CD14-positive monocyte (primary cell): ENCODE measurements at regions not wholly inside any gene's neighbourhood (a gene's known extent, or its start where the extent isn't known, plus 50 kb on each side); places are given as distances from the start of the nearest gene placed in this dataset.
"Not testable (repeated sequence)": the region's sequence is repeated elsewhere in the genome, so short reads cannot be mapped to it uniquely, and the experiment has no call there.

Source experiments
- DNase-seq, 3 donors: peaks; one replicate each; pipeline ENCODE4 v3.0.0-alpha.2; 2011 to 2022
- H2AFZ ChIP-seq: 2 replicates; pipeline ENCODE4 v1.6.0; 2012; ENCODE audit warnings: mild to moderate bottlenecking, low read depth, low read length, inconsistent platforms; ENCODE audit not compliant: insufficient read depth, poor library complexity, severe bottlenecking
- H3K27ac ChIP-seq, 2 donors: 1 replicate in 1 of 2; 2 replicates in 1 of 2; pipeline ENCODE4 v1.5.1; 2012 to 2013; ENCODE audit warnings: low read length in 2 of 2, control low read depth in 1 of 2, inconsistent platforms in 1 of 2, low read depth in 1 of 2, mild to moderate bottlenecking in 1 of 2
- H3K27me3 ChIP-seq, 2 donors: one replicate each; pipeline versions ENCODE4 v1.6.0 to v1.6.1; 2011 to 2013; ENCODE audit warnings: low read length in 2 of 2; ENCODE audit not compliant: control insufficient read depth in 2 of 2, insufficient read depth in 2 of 2
- H3K36me3 ChIP-seq, 2 donors: replicated peaks in 1 of 2; 1 replicate in 1 of 2; 2 replicates in 1 of 2; pipeline versions ENCODE4 v1.5.1 to v1.6.1; 2012 to 2013; ENCODE audit warnings: low read length in 2 of 2, control low read depth in 1 of 2, inconsistent platforms in 1 of 2, mild to moderate bottlenecking in 1 of 2; ENCODE audit not compliant: insufficient read depth in 2 of 2, control insufficient read depth in 1 of 2
- H3K4me1 ChIP-seq, 2 donors: 1 replicate in 1 of 2; 2 replicates in 1 of 2; pipeline versions ENCODE4 v1.5.1 to v1.6.1; 2012 to 2013; ENCODE audit warnings: low read length in 2 of 2, control low read depth in 1 of 2, inconsistent platforms in 1 of 2, mild to moderate bottlenecking in 1 of 2, moderate library complexity in 1 of 2; ENCODE audit not compliant: insufficient read depth in 2 of 2, control insufficient read depth in 1 of 2
- H3K4me2 ChIP-seq: replicated peaks from 2 replicates; pipeline ENCODE3; 2012; ENCODE audit warnings: low read length, moderate library complexity, mild to moderate bottlenecking; ENCODE audit not compliant: poor library complexity, severe bottlenecking; ENCODE audit errors: extremely low read depth
- H3K4me3 ChIP-seq, 3 experiments: fragments of 200-600 bp in 1 of 3; sonication (generic) in 1 of 3; replicated peaks in 1 of 3; 1 replicate in 2 of 3; 2 replicates in 1 of 3; pipeline ENCODE4 v1.5.1; 2011 to 2013; ENCODE audit warnings: low read length in 3 of 3, mild to moderate bottlenecking in 3 of 3, control low read depth in 2 of 3, low read depth in 2 of 3, inconsistent platforms in 1 of 3, moderate library complexity in 1 of 3
- H3K79me2 ChIP-seq: 2 replicates; pipeline ENCODE4 v1.6.0; 2012; ENCODE audit warnings: mild to moderate bottlenecking, control low read depth, inconsistent platforms, low read length, moderate library complexity; ENCODE audit not compliant: insufficient read depth
- H3K9ac ChIP-seq: 2 replicates; pipeline ENCODE4 v1.6.0; 2017; ENCODE audit warnings: low read length, mild to moderate bottlenecking; ENCODE audit not compliant: insufficient read depth, poor library complexity, severe bottlenecking
- H3K9me3 ChIP-seq, 2 donors: replicated peaks in 1 of 2; 1 replicate in 1 of 2; 2 replicates in 1 of 2; pipeline versions ENCODE4 v1.5.1 to v1.6.1; 2012 to 2013; ENCODE audit warnings: low read length in 2 of 2, control low read depth in 1 of 2; ENCODE audit not compliant: control insufficient read depth in 1 of 2, insufficient read depth in 1 of 2
- H4K20me1 ChIP-seq: 2 replicates; pipeline ENCODE4 v1.6.0; 2012; ENCODE audit warnings: mild to moderate bottlenecking, low read length, control low read depth, moderate library complexity; ENCODE audit not compliant: insufficient read depth
- H3K27ac Mint-ChIP-seq, 7 donors: one replicate each; pipeline ENCODE4 v1.8.0; 2020; ENCODE audit warnings: mild to moderate bottlenecking in 7 of 7, mixed read lengths in 7 of 7, moderate library complexity in 6 of 7, inconsistent platforms in 2 of 7
- H3K27me3 Mint-ChIP-seq, 3 donors: one replicate each; pipeline ENCODE4 v1.8.0; 2021 to 2022; ENCODE audit warnings: low read depth in 3 of 3, mild to moderate bottlenecking in 3 of 3, mixed read lengths in 3 of 3, moderate library complexity in 3 of 3, inconsistent platforms in 1 of 3
- H3K36me3 Mint-ChIP-seq, 2 donors: one replicate each; pipeline ENCODE4 v1.8.0; 2020; ENCODE audit warnings: mixed read lengths in 2 of 2, inconsistent platforms in 1 of 2, mild to moderate bottlenecking in 1 of 2
- H3K4me1 Mint-ChIP-seq: one replicate; pipeline ENCODE4 v1.8.0; 2020; ENCODE audit warnings: mild to moderate bottlenecking, mixed read lengths
- H3K4me3 Mint-ChIP-seq, 2 donors: one replicate each; pipeline ENCODE4 v1.8.0; 2020; ENCODE audit warnings: mild to moderate bottlenecking in 2 of 2, mixed read lengths in 2 of 2, moderate library complexity in 1 of 2
- H3K9me3 Mint-ChIP-seq, 7 donors: one replicate each; pipeline ENCODE4 v1.8.0; 2020 to 2022; ENCODE audit warnings: mixed read lengths in 7 of 7, mild to moderate bottlenecking in 6 of 7, moderate library complexity in 6 of 7, inconsistent platforms in 2 of 7
- WGBS: methylation state at CpG from one replicate; pipeline ENCODE4 v1.1.5; 2013; ENCODE audit warnings: missing lambda C conversion rate; ENCODE audit not compliant: insufficient coverage; 5-methylcytosine and 5-hydroxymethylcytosine counted together
- intact Hi-C, 2 donors: fragments of 100-400 bp; cut with micrococcal nuclease; formaldehyde crosslinking; loops; one replicate each; pipeline versions ENCODE4 v1.15.0 to v1.15.1; 2023

DNA sequence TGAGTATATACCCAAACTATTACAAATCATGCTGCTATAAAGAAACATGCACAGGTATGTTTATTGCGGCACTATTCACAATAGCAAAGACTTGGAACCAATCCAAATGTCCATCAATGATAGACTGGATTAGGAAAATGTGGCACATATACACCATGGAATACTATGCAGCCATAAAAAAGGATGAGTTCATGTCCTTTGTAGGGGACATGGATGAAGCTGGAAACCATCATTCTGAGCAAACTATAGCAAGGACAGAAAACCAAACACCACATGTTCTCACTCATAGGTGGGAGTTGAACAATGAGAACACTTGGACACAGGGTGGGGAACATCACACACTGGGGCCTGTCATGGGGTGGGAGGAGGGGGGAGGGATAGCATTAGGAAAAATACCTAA is 672.7 kb upstream of the CTNND2 start:
- H3K27me3 ChIP-seq, H3K4me2 ChIP-seq, H4K20me1 ChIP-seq, H3K36me3 Mint-ChIP-seq, H3K4me3 Mint-ChIP-seq, intact Hi-C loops, H3K4me3 ChIP-seq, H3K27me3 Mint-ChIP-seq, H3K27ac Mint-ChIP-seq, H3K4me1 ChIP-seq, H3K9ac ChIP-seq, H3K9me3 ChIP-seq, H3K4me1 Mint-ChIP-seq, H3K36me3 ChIP-seq, DNase-seq, H2AFZ ChIP-seq, H3K79me2 ChIP-seq, H3K27ac ChIP-seq: not testable (repeated sequence)
- no CpG with 5 or more reads among the region's 1 CpG for WGBS
- H3K9me3 Mint-ChIP-seq = peaks cover 0 to 14% (median 4%) of the 10 kb centered on the region in 7 donors

GRCh38 chr5:12574298-12575093 is 670.2 kb upstream of the CTNND2 start:
- H3K4me3 ChIP-seq, H3K27ac Mint-ChIP-seq, DNase-seq, H2AFZ ChIP-seq, H3K9ac ChIP-seq, H3K27me3 Mint-ChIP-seq, H3K4me3 Mint-ChIP-seq, H3K79me2 ChIP-seq, H3K4me1 ChIP-seq, H3K27me3 ChIP-seq, H3K9me3 ChIP-seq, H3K27ac ChIP-seq, H3K4me2 ChIP-seq, intact Hi-C loops, H4K20me1 ChIP-seq, H3K36me3 ChIP-seq, H3K36me3 Mint-ChIP-seq, H3K4me1 Mint-ChIP-seq: not testable (repeated sequence)
- peaks cover 0 to 14% (median 4%) of the 10 kb centered on the region in 7 donors for H3K9me3 Mint-ChIP-seq
- WGBS = 98% methylated on average over 45 of the region's 56 CpGs

- H3K4me3 Mint-ChIP-seq, H3K36me3 ChIP-seq, H3K9ac ChIP-seq, H3K9me3 ChIP-seq, intact Hi-C loops, H3K4me1 ChIP-seq, H3K4me1 Mint-ChIP-seq, H3K4me3 ChIP-seq, H2AFZ ChIP-seq, H3K27ac ChIP-seq, H3K4me2 ChIP-seq, DNase-seq, H3K27me3 Mint-ChIP-seq, H3K27me3 ChIP-seq, H4K20me1 ChIP-seq, H3K36me3 Mint-ChIP-seq, H3K27ac Mint-ChIP-seq, H3K79me2 ChIP-seq: not testable (repeated sequence)
- peaks cover 0 to 13% (median 4%) of the 10 kb centered on the region in 7 donors for H3K9me3 Mint-ChIP-seq
- 100% methylated on average over 4 of the region's 30 CpGs for WGBS
Measured at GRCh38 chr5:12573916-12574297, 669.7 kb upstream of the CTNND2 start.
